Esophagus muscularis mucosa (tissue), 4 donors: ENCODE measurements at regions not wholly inside any gene's neighbourhood (a gene's known extent, or its start where the extent isn't known, plus 50 kb on each side); places are given as distances from the start of the nearest gene placed in this dataset.
"Not testable (repeated sequence)": the region's sequence is repeated elsewhere in the genome, so short reads cannot be mapped to it uniquely, and the experiment has no call there.

ENCODE experiments used
- DNase-seq: peaks from one replicate; pipeline ENCODE4 v3.0.0-alpha.2; 2017; ENCODE audit errors: extremely low spot score
- H3K27ac ChIP-seq, 4 donors: fragments of 200-600 bp; sonication (generic); replicated peaks in 1 of 4; 1 replicate in 3 of 4; 2 replicates in 1 of 4; pipeline ENCODE4 v1.5.1; 2016 to 2019; ENCODE audit warnings: mild to moderate bottlenecking in 1 of 4
- H3K27me3 ChIP-seq, 4 donors: fragments of 200-600 bp; sonication (generic); one replicate each; pipeline versions ENCODE4 v1.5.1 to v1.6.0; 2016 to 2019
- H3K36me3 ChIP-seq, 4 donors: fragments of 200-600 bp; sonication (generic); one replicate each; pipeline ENCODE4 v1.5.1; 2016 to 2019
- H3K4me1 ChIP-seq, 4 donors: fragments of 200-600 bp; sonication (generic); one replicate each; pipeline ENCODE4 v1.5.1; 2016 to 2019
- H3K4me3 ChIP-seq, 4 donors: fragments of 200-600 bp; sonication (generic); 1 replicate in 2 of 4; 2 replicates in 2 of 4; pipeline ENCODE4 v1.5.1; 2016 to 2019; ENCODE audit warnings: mild to moderate bottlenecking in 4 of 4, moderate library complexity in 1 of 4
- H3K9me3 ChIP-seq, 4 donors: fragments of 200-600 bp; sonication (generic); 1 replicate in 3 of 4; 2 replicates in 1 of 4; pipeline ENCODE4 v1.5.1; 2016 to 2019
- WGBS: methylation state at CpG from one replicate; pipeline ENCODE4 v1.1.5; 2018; 5-methylcytosine and 5-hydroxymethylcytosine counted together
- intact Hi-C: fragments of 100-400 bp; cut with DNase I; formaldehyde crosslinking; loops from one replicate; pipeline ENCODE4 v1.15.1; 2023

DNA sequence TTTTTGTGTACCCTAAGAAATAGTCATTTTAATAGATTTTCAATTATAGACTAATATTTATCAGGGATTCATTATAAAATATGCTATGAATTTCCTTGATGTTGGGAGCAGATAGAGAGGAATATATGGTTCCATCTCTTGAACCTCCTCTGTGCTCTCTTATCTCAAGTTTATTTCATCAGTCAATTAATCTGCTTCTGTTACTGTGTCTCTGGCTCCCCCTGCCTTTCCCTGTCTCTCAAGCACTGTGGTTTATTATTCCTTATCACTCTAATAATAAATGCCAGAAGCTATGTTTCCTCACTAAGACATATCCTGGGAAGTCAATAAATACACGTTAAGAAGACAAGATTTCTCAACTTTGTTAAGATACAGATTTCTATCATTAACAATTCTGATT is 141.5 kb downstream of the SYT15 start:
- WGBS: no CpG with 5 or more reads among the region's 1 CpG
- H3K27ac ChIP-seq, intact Hi-C loops, H3K4me3 ChIP-seq, H3K36me3 ChIP-seq, DNase-seq, H3K4me1 ChIP-seq, H3K27me3 ChIP-seq, H3K9me3 ChIP-seq: not testable (repeated sequence)

DNA sequence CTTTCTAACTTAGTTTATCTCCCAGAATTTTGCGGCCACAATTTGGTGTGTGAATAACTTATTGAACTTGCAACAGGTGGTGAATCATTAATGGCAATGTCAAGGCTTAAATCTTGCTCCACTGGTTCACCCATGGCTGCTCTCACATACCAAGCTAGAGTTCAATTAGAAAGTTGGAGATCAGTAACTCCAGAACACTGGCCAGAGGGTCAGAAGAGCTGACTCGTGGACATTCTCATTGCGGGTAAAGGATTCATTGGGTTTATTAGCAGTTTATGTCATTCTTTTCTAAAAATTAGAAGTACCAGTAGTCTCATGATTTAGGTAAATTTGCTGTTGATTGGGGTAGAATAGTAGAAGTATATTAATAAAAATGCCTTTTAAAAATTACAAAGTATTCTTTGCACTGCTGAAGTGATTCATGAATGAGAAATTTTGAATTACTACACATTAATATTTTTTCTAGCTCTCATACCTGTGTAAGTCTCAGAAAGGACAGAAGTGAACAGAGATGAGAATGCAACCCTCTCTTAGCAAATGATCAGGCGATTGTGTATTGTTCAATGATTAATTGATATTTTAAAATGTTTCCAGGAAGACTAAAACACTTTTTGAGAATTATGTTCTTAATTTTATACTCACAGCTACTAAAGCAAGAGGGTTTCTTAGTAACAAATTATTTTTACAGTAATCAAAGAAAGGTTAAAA is 142.0 kb downstream of the SYT15 start:
- H3K27me3 ChIP-seq, intact Hi-C loops, H3K9me3 ChIP-seq, H3K4me1 ChIP-seq, DNase-seq, H3K36me3 ChIP-seq, H3K27ac ChIP-seq, H3K4me3 ChIP-seq: not testable (repeated sequence)
- WGBS: 91% methylated on average over 4 of the region's 4 CpGs

DNA sequence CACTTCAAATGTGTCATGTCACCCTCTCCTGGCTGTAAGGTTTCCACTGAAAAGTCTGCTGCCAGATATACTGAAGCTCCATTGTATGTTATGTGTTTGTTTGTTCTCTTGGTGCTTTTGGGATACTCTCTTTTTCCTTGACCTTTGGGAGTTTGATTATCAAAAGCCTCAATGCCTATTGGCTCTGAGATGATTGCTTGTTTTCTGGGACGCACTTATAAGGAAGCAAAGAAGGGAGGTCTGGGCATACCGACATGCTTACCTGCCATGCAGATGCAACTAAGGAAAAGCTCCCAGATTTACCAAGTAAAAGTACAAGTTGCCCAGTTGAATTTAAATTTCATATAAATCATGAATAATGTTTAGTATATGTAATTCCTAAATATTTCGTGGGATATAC is 145.3 kb downstream of the SYT15 start:
- H3K27me3 ChIP-seq, H3K4me1 ChIP-seq, intact Hi-C loops, H3K36me3 ChIP-seq, H3K27ac ChIP-seq, H3K9me3 ChIP-seq, DNase-seq, H3K4me3 ChIP-seq: not testable (repeated sequence)
- WGBS: 83% methylated on average over 3 of the region's 3 CpGs

- H3K27ac ChIP-seq, H3K4me1 ChIP-seq, intact Hi-C loops, H3K27me3 ChIP-seq, DNase-seq, H3K9me3 ChIP-seq, H3K36me3 ChIP-seq, H3K4me3 ChIP-seq: not testable (repeated sequence)
These were observed 149.4 kb downstream of the SYT15 start for GRCh38 chr10:46728359-46728758.

DNA sequence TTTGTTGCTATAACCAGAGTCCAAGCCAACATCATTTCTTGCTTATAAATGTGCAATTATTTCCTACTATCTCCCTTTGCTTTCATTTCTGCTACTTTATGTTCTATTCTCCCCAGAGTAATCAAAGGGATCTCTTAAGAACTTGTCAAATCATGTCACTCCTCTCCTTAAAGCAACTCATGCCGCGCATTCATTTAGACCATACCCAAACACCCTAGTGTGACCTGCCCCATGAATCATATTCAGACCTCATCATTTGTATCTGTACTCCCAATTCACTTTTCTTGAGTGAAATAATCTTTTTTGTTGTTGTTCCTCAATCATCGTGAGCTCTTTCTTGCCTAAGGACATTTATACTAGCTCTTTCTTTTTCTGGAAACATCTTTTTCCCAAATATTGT is 151.8 kb downstream of the SYT15 start:
- DNase-seq, H3K4me1 ChIP-seq, H3K4me3 ChIP-seq, H3K27me3 ChIP-seq, intact Hi-C loops, H3K36me3 ChIP-seq, H3K27ac ChIP-seq, H3K9me3 ChIP-seq: not testable (repeated sequence)
- WGBS: no CpG with 5 or more reads among the region's 3 CpGs

GRCh38 chr10:46733635-46734261 is 154.8 kb downstream of the SYT15 start:
- H3K4me3 ChIP-seq, intact Hi-C loops: not testable (repeated sequence)
- WGBS: no CpG with 5 or more reads among the region's 1 CpG

GRCh38 chr10:46734262-46734642 is 155.3 kb downstream of the SYT15 start:
- intact Hi-C loops, H3K4me1 ChIP-seq, H3K36me3 ChIP-seq, H3K27me3 ChIP-seq, H3K27ac ChIP-seq, H3K9me3 ChIP-seq, H3K4me3 ChIP-seq, DNase-seq: not testable (repeated sequence)

More at GRCh38 chr10:46733635-46734261, 154.8 kb downstream of the SYT15 start:
- not testable (repeated sequence) for H3K27ac ChIP-seq, H3K27me3 ChIP-seq, H3K9me3 ChIP-seq, H3K4me1 ChIP-seq, DNase-seq, H3K36me3 ChIP-seq

GRCh38 chr10:46739919-46740318 is 161.0 kb downstream of the SYT15 start:
- no CpG with 5 or more reads among the region's 16 CpGs for WGBS
- intact Hi-C loops, H3K27ac ChIP-seq, H3K36me3 ChIP-seq, H3K9me3 ChIP-seq, H3K4me3 ChIP-seq, DNase-seq, H3K4me1 ChIP-seq, H3K27me3 ChIP-seq: not testable (repeated sequence)

GRCh38 chr10:46740368-46740767 is 161.4 kb downstream of the SYT15 start:
- H3K9me3 ChIP-seq, intact Hi-C loops, H3K27me3 ChIP-seq, H3K36me3 ChIP-seq, H3K4me1 ChIP-seq, DNase-seq, H3K27ac ChIP-seq, H3K4me3 ChIP-seq: not testable (repeated sequence)
- whole genome bisulfite sequencing: 92% methylated on average over 9 of the region's 17 CpGs

DNA sequence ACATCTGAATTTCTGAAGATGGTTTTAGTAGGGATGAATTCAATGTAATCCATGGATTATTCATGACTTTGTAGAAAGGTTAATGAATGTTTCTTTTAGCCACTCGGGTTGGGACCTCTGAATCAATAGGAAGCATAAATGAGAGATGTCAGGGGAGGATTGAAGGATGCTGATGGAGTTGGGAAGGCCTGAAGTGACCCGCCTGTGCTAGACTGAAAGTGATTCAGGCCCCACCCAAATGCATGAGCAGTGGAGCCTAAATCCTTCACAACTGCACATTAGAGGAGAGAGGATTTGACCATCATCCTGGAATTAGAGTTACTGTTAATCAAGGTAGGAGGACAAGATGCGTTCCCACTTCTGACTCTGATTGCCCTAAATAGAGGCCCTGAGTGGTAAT is 162.2 kb upstream of the PTPN20 start:
- not testable (repeated sequence) for H3K9me3 ChIP-seq
- WGBS: 86% methylated on average over 1 of the region's 3 CpGs

GRCh38 chr10:46749470-46749869 is 161.8 kb upstream of the PTPN20 start:
- 100% methylated on average over 2 of the region's 2 CpGs for WGBS
- DNase-seq, H3K27ac ChIP-seq, H3K27me3 ChIP-seq, H3K4me1 ChIP-seq, H3K36me3 ChIP-seq, H3K9me3 ChIP-seq, intact Hi-C loops, H3K4me3 ChIP-seq: not testable (repeated sequence)

More for the DNA sequence above, 162.2 kb upstream of the PTPN20 start:
- intact Hi-C loops, H3K27ac ChIP-seq, DNase-seq, H3K27me3 ChIP-seq, H3K4me1 ChIP-seq, H3K4me3 ChIP-seq, H3K36me3 ChIP-seq: not testable (repeated sequence)

DNA sequence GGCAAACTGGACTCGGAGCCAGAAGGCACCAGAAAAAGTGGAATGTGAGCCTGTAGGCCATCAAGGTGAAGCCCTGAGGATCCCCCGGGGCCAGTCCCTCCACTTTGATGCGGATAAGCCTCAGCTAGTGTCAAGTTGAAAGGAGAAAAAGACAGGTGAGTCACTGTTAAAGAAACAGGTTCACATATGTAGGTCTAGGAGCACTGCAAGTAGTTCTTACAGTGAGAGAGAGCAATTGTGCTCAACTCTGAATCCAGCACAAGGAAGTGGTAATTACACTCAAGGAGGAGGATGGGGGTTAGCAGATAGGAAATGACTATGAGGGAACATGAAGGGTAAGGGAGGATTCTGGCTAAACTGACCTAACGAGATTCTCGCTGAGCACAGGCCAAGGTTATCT is 157.5 kb upstream of the PTPN20 start:
- DNase-seq, H3K27me3 ChIP-seq, H3K36me3 ChIP-seq, H3K9me3 ChIP-seq, H3K27ac ChIP-seq, H3K4me3 ChIP-seq, H3K4me1 ChIP-seq, intact Hi-C loops: not testable (repeated sequence)
- whole genome bisulfite sequencing: 67% methylated on average over 1 of the region's 5 CpGs

DNA sequence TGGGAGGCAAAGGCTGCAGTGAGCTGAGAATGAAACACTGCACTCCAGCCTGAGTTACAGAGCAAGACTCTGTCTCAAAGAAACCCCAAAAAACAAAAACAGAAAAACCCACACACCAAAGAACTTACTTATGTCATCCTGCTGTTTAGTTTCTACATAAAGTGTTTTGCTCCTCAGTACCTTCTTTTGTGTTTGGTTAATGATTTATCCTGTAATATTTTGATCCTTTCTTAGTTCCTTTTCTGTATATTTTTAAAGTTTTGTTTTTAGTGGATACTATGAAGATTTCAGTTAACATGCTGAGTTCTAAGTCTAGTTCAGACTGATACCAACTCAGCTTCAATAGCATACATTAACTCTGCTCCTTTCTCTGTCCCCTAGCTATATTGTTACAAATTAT is 149.8 kb upstream of the PTPN20 start:
- H3K27me3 ChIP-seq, H3K4me3 ChIP-seq, H3K27ac ChIP-seq, DNase-seq, intact Hi-C loops, H3K4me1 ChIP-seq, H3K9me3 ChIP-seq, H3K36me3 ChIP-seq: not testable (repeated sequence)
